NT2/D1 (cell line): ENCODE measurements at regions not wholly inside any gene's neighbourhood (a gene's known extent, or its start where the extent isn't known, plus 50 kb on each side); places are given as distances from the start of the nearest gene placed in this dataset.

Source experiments
- YY1 ChIP-seq: IDR thresholded peaks from 2 replicates; pipeline ENCODE4 v1.6.1; 2011; ENCODE audit not compliant: insufficient read length, insufficient read depth
- ZNF274 ChIP-seq: IDR thresholded peaks from 2 replicates; pipeline ENCODE4 v1.6.1; 2011; ENCODE audit warnings: mild to moderate bottlenecking, low read depth, low read length

DNA sequence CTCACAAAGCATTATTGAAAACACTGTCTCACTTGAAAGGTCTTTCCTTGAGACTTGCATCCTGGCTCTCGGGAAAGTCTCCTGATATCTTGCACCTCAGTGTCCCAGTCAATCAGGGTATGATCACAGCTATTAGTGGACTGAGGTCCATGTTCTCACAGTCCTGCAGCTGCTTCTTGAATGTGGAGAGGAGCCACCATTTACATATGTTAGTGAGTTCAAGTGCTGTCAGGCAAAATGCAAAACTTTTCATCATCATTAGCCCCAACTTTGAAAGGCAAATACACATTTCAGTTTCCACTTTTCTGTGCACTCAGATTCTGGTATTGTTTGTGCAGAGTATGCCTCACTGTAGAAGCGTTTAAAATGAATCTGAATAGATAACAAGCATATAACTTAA, 111.6 kb downstream of the SNX18 start:
- TF ChIP-seq ZNF274 = no peak
- no peak for TF ChIP-seq YY1
